ENCODE measurements at regions not wholly inside any gene's neighbourhood (a gene's known extent, or its start where the extent isn't known, plus 50 kb on each side); places are given as distances from the start of the nearest gene placed in this dataset.

DNA sequence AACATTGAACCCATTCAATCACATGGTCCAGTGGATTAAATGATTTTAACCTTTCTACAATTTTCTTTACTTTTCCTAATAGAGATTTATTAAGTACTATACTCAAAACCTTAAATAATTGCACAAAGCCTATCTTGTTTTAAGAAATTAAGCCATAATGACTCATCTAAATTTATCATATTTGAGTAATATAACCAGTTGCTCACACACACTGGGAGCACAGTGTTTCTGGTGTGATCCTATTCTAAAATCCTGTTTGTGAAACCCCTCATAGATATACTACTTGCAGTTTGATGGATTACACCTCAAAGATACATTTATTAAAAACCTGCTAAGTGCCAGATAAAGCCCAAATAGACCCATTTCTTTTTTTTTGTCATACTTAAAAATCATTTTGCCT is 668.3 kb upstream of the CDH18 start:
- Mint-ChIP-seq H3K9me3 (ENCODE audit: unreplicated experiment) (no peaks in the 10 kb centered on the region), H3K4me1 (ENCODE audit: unreplicated experiment) (no peaks in the 10 kb centered on the region), H3K36me3 (ENCODE audit: low read depth, unreplicated experiment) (no peaks in the 10 kb centered on the region), H3K27me3 (ENCODE audit: unreplicated experiment) (no peaks in the 10 kb centered on the region), H3K4me3 (ENCODE audit: unreplicated experiment) (no peak overlapping the region), H3K27ac (ENCODE audit: unreplicated experiment) (no peak overlapping the region)
- TF ChIP-seq, protein P1, sequence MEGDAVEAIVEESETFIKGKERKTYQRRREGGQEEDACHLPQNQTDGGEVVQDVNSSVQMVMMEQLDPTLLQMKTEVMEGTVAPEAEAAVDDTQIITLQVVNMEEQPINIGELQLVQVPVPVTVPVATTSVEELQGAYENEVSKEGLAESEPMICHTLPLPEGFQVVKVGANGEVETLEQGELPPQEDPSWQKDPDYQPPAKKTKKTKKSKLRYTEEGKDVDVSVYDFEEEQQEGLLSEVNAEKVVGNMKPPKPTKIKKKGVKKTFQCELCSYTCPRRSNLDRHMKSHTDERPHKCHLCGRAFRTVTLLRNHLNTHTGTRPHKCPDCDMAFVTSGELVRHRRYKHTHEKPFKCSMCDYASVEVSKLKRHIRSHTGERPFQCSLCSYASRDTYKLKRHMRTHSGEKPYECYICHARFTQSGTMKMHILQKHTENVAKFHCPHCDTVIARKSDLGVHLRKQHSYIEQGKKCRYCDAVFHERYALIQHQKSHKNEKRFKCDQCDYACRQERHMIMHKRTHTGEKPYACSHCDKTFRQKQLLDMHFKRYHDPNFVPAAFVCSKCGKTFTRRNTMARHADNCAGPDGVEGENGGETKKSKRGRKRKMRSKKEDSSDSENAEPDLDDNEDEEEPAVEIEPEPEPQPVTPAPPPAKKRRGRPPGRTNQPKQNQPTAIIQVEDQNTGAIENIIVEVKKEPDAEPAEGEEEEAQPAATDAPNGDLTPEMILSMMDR (IDR thresholded peaks at IDR 0.05; ENCODE audit: unreplicated experiment) = no peak
- no peak for DNase-seq (ENCODE audit: low spot score)

DNA sequence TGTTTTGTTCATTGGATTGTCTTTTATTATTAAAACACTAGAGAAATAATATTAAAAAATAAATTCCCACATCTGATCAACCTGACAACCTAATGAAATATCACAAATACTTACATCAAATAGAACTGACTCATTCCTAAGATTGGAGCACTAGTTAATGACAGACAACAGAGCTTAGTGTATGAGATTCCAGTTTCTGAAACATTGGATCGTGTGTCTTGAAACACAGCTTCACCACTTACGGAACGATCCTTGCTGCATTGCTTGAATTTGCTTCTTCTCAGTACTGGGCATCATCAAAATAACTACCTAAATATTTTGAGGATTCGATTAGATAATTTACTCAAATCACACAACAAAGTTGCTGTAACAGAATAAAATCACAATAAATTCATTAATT is 667.2 kb upstream of the CDH18 start:
- no peak overlapping the region for H3K4me3 Mint-ChIP-seq (ENCODE audit: unreplicated experiment)

GRCh38 chr5:20654746-20655145 is 666.7 kb upstream of the CDH18 start:
- no peaks in the 10 kb centered on the region for H3K9me3 Mint-ChIP-seq (ENCODE audit: unreplicated experiment)
- no peaks in the 10 kb centered on the region for H3K36me3 Mint-ChIP-seq (ENCODE audit: low read depth, unreplicated experiment)
- no peak overlapping the region for H3K4me3 Mint-ChIP-seq (ENCODE audit: unreplicated experiment)
- TF ChIP-seq, protein P1 (IDR thresholded peaks at IDR 0.05; ENCODE audit: unreplicated experiment) = no peak
- no peaks in the 10 kb centered on the region for H3K4me1 Mint-ChIP-seq (ENCODE audit: unreplicated experiment)
- H3K27me3 Mint-ChIP-seq (ENCODE audit: unreplicated experiment) = no peaks in the 10 kb centered on the region
- H3K27ac Mint-ChIP-seq (ENCODE audit: unreplicated experiment) = no peak overlapping the region
- DNase-seq (ENCODE audit: low spot score) = no peak

More for the DNA sequence above, 667.2 kb upstream of the CDH18 start:
- H3K27me3 Mint-ChIP-seq (ENCODE audit: unreplicated experiment) = no peaks in the 10 kb centered on the region
- no peaks in the 10 kb centered on the region for H3K9me3 Mint-ChIP-seq (ENCODE audit: unreplicated experiment)
- no peak for DNase-seq (ENCODE audit: low spot score)
- TF ChIP-seq, protein P1 (IDR thresholded peaks at IDR 0.05; ENCODE audit: unreplicated experiment) = no peak
- no peaks in the 10 kb centered on the region for H3K4me1 Mint-ChIP-seq (ENCODE audit: unreplicated experiment)
- H3K27ac Mint-ChIP-seq (ENCODE audit: unreplicated experiment) = no peak overlapping the region
- H3K36me3 Mint-ChIP-seq (ENCODE audit: low read depth, unreplicated experiment) = no peaks in the 10 kb centered on the region

DNA sequence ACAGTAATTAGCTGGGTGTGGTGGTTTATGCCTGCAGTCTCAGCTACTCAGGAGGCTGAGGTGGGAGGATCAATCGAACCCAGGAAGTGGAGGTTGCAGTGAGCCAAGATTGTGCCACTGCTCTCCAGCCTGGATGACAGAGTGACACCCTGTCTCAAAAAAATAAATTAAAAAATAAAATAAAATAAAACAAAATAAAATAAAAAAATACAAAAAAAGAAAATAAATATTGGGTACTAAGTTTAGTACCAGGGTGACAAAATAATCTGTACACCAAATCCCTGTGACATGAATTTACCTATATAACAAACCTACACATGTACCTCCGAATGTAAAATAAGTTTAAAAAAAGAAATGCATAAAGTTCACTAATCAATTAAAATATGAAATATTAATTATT is 666.0 kb upstream of the CDH18 start:
- TF ChIP-seq, protein P1 (IDR thresholded peaks at IDR 0.05; ENCODE audit: unreplicated experiment) = no peak
- Mint-ChIP-seq H3K36me3 (ENCODE audit: low read depth, unreplicated experiment) (no peaks in the 10 kb centered on the region), H3K9me3 (ENCODE audit: unreplicated experiment) (no peaks in the 10 kb centered on the region), H3K27ac (ENCODE audit: unreplicated experiment) (no peak overlapping the region), H3K4me1 (ENCODE audit: unreplicated experiment) (no peaks in the 10 kb centered on the region), H3K4me3 (ENCODE audit: unreplicated experiment) (no peak overlapping the region), H3K27me3 (ENCODE audit: unreplicated experiment) (no peaks in the 10 kb centered on the region)
- DNase-seq (ENCODE audit: low spot score) = no peak

GRCh38 chr5:20649966-20650365 is 662.0 kb upstream of the CDH18 start:
- DNase-seq (ENCODE audit: low spot score) = no peak
- no peaks in the 10 kb centered on the region for H3K36me3 Mint-ChIP-seq (ENCODE audit: low read depth, unreplicated experiment)
- no peak overlapping the region for H3K4me3 Mint-ChIP-seq (ENCODE audit: unreplicated experiment)
- H3K9me3 Mint-ChIP-seq (ENCODE audit: unreplicated experiment) = no peaks in the 10 kb centered on the region
- H3K27me3 Mint-ChIP-seq (ENCODE audit: unreplicated experiment) = peaks cover 4% of the 10 kb centered on the region
- TF ChIP-seq, protein P1 (IDR thresholded peaks at IDR 0.05; ENCODE audit: unreplicated experiment) = no peak
- H3K4me1 Mint-ChIP-seq (ENCODE audit: unreplicated experiment) = peaks cover 3% of the 10 kb centered on the region
- no peak overlapping the region for H3K27ac Mint-ChIP-seq (ENCODE audit: unreplicated experiment)
